Panc1 (cell line): ENCODE measurements at regions not wholly inside any gene's neighbourhood (a gene's known extent, or its start where the extent isn't known, plus 50 kb on each side); places are given as distances from the start of the nearest gene placed in this dataset.

Source experiments
- POLR2AphosphoS5 ChIP-seq: IDR thresholded peaks from 2 replicates; pipeline ENCODE4 v1.6.1; 2012; ENCODE audit warnings: mild to moderate bottlenecking, low read depth, low read length, moderate library complexity
- SIN3A ChIP-seq: IDR thresholded peaks from 2 replicates; pipeline ENCODE4 v1.6.1; 2012; ENCODE audit warnings: low read depth, mild to moderate bottlenecking, low read length, moderate library complexity, borderline replicate concordance; ENCODE audit not compliant: insufficient read depth
- TCF7L2 ChIP-seq: IDR thresholded peaks from 2 replicates; pipeline ENCODE4 v1.6.1; 2011; ENCODE audit warnings: mild to moderate bottlenecking, low read depth, low read length, inconsistent platforms
- TF ChIP-seq, protein P1 (sequence below), 2 experiments: IDR thresholded peaks; 2 replicates each; pipeline ENCODE4 v1.6.1; 2011 to 2012; ENCODE audit warnings: low read depth in 2 of 2, control low read depth in 1 of 2, low read length in 1 of 2, mild to moderate bottlenecking in 1 of 2, moderate library complexity in 1 of 2; ENCODE audit not compliant: insufficient read depth in 1 of 2
- TF ChIP-seq, protein P2 (sequence below): fragments of 450-650 bp; IDR thresholded peaks from 2 replicates; pipeline ENCODE4 v1.5.1; 2017; ENCODE audit warnings: mild to moderate bottlenecking

- TF ChIP-seq, protein P1, sequence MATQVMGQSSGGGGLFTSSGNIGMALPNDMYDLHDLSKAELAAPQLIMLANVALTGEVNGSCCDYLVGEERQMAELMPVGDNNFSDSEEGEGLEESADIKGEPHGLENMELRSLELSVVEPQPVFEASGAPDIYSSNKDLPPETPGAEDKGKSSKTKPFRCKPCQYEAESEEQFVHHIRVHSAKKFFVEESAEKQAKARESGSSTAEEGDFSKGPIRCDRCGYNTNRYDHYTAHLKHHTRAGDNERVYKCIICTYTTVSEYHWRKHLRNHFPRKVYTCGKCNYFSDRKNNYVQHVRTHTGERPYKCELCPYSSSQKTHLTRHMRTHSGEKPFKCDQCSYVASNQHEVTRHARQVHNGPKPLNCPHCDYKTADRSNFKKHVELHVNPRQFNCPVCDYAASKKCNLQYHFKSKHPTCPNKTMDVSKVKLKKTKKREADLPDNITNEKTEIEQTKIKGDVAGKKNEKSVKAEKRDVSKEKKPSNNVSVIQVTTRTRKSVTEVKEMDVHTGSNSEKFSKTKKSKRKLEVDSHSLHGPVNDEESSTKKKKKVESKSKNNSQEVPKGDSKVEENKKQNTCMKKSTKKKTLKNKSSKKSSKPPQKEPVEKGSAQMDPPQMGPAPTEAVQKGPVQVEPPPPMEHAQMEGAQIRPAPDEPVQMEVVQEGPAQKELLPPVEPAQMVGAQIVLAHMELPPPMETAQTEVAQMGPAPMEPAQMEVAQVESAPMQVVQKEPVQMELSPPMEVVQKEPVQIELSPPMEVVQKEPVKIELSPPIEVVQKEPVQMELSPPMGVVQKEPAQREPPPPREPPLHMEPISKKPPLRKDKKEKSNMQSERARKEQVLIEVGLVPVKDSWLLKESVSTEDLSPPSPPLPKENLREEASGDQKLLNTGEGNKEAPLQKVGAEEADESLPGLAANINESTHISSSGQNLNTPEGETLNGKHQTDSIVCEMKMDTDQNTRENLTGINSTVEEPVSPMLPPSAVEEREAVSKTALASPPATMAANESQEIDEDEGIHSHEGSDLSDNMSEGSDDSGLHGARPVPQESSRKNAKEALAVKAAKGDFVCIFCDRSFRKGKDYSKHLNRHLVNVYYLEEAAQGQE (IDR thresholded peaks at IDR 0.05; ENCODE audit: insufficient read depth in 1 of 2, low read depth in 2 of 2, low read length in 1 of 2) = no peak
- TF ChIP-seq, protein P2, sequence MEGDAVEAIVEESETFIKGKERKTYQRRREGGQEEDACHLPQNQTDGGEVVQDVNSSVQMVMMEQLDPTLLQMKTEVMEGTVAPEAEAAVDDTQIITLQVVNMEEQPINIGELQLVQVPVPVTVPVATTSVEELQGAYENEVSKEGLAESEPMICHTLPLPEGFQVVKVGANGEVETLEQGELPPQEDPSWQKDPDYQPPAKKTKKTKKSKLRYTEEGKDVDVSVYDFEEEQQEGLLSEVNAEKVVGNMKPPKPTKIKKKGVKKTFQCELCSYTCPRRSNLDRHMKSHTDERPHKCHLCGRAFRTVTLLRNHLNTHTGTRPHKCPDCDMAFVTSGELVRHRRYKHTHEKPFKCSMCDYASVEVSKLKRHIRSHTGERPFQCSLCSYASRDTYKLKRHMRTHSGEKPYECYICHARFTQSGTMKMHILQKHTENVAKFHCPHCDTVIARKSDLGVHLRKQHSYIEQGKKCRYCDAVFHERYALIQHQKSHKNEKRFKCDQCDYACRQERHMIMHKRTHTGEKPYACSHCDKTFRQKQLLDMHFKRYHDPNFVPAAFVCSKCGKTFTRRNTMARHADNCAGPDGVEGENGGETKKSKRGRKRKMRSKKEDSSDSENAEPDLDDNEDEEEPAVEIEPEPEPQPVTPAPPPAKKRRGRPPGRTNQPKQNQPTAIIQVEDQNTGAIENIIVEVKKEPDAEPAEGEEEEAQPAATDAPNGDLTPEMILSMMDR = no peak
- TF ChIP-seq POLR2AphosphoS5 (no peak), SIN3A (no peak), TCF7L2 (no peak)
Measured at GRCh38 chr2:2848198-2848597, 517.1 kb upstream of the MYT1L start.
